ENCODE measurements at regions not wholly inside any gene's neighbourhood (a gene's known extent, or its start where the extent isn't known, plus 50 kb on each side); places are given as distances from the start of the nearest gene placed in this dataset.

GRCh38 chr13:23512762-23513395, 57.3 kb upstream of the TNFRSF19 start:
- H3K9me3 ChIP-seq = no peaks in the 10 kb centered on the region
- no peaks in the 10 kb centered on the region for H3K4me1 ChIP-seq (ENCODE audit: low read depth)
- ATAC-seq = no peak
- DNase-seq = no peak
- no peak for TF ChIP-seq CTCF (IDR thresholded peaks at IDR 0.05)
- H3K4me3 ChIP-seq = no peak overlapping the region
- intact Hi-C loops (cut with DNase I, micrococcal nuclease) = no loop called here
- no peaks in the 10 kb centered on the region for H3K36me3 ChIP-seq (ENCODE audit: low read depth)

GRCh38 chr13:23513455-23513854, 56.8 kb upstream of the TNFRSF19 start:
- TF ChIP-seq CTCF (IDR thresholded peaks at IDR 0.05) = no peak
- Histone ChIP-seq H3K9me3 (no peaks in the 10 kb centered on the region), H3K4me1 (ENCODE audit: low read depth) (no peaks in the 10 kb centered on the region), H3K4me3 (no peak overlapping the region), H3K36me3 (ENCODE audit: low read depth) (no peaks in the 10 kb centered on the region)
- intact Hi-C loops (cut with DNase I, micrococcal nuclease) = no loop called here
- DNase-seq (no peak), ATAC-seq (no peak)

GRCh38 chr13:23514076-23514475, 56.1 kb upstream of the TNFRSF19 start:
- Histone ChIP-seq H3K4me1 (ENCODE audit: low read depth) (no peaks in the 10 kb centered on the region), H3K4me3 (no peak overlapping the region), H3K9me3 (no peaks in the 10 kb centered on the region), H3K36me3 (ENCODE audit: low read depth) (no peaks in the 10 kb centered on the region)
- DNase-seq (no peak), ATAC-seq (no peak)
- intact Hi-C loops (cut with DNase I, micrococcal nuclease) = no loop called here
- no peak for TF ChIP-seq CTCF (IDR thresholded peaks at IDR 0.05)

GRCh38 chr13:23515116-23515515, 55.1 kb upstream of the TNFRSF19 start:
- Histone ChIP-seq H3K36me3 (ENCODE audit: low read depth) (no peaks in the 10 kb centered on the region), H3K4me1 (ENCODE audit: low read depth) (no peaks in the 10 kb centered on the region), H3K9me3 (no peaks in the 10 kb centered on the region), H3K4me3 (no peak overlapping the region)
- DNase-seq = no peak
- TF ChIP-seq CTCF (IDR thresholded peaks at IDR 0.05) = no peak
- intact Hi-C loops (cut with DNase I, micrococcal nuclease) = no loop called here
- ATAC-seq = no peak

GRCh38 chr13:23516190-23516589, 54.0 kb upstream of the TNFRSF19 start:
- ATAC-seq (no peak), DNase-seq (no peak)
- intact Hi-C loops (cut with DNase I, micrococcal nuclease) = no loop called here

More at GRCh38 chr13:23516190-23516589, 54.0 kb upstream of the TNFRSF19 start:
- no peaks in the 10 kb centered on the region for H3K4me1 ChIP-seq (ENCODE audit: low read depth)
- H3K9me3 ChIP-seq = no peaks in the 10 kb centered on the region
- no peak overlapping the region for H3K4me3 ChIP-seq
- TF ChIP-seq CTCF (IDR thresholded peaks at IDR 0.05) = no peak
- no peaks in the 10 kb centered on the region for H3K36me3 ChIP-seq (ENCODE audit: low read depth)

All from mucosa of descending colon (tissue), 3 donors.